D341Med (cell line): ENCODE measurements at regions not wholly inside any gene's neighbourhood (a gene's known extent, or its start where the extent isn't known, plus 50 kb on each side); places are given as distances from the start of the nearest gene placed in this dataset.

Experiments used
- DNase-seq: peaks from one replicate; pipeline ENCODE4 v3.0.0; 2012; ENCODE audit warnings: low spot score

GRCh38 chr2:62447411-62447810, 58.6 kb downstream of the TMEM17 start:
- no peak for DNase-seq

GRCh38 chr2:62446491-62446890, 59.5 kb downstream of the TMEM17 start:
- DNase-seq: no peak

- DNase-seq: no peak
These were observed 62.1 kb downstream of the TMEM17 start for GRCh38 chr2:62443886-62444285.

- DNase-seq: no peak
These were observed 62.5 kb downstream of the TMEM17 start for GRCh38 chr2:62443471-62443870.

GRCh38 chr2:62441824-62442223, 64.2 kb downstream of the TMEM17 start:
- no peak for DNase-seq

GRCh38 chr2:62441421-62441820, 64.6 kb downstream of the TMEM17 start:
- no peak for DNase-seq

GRCh38 chr2:62440281-62440946, 65.6 kb downstream of the TMEM17 start:
- DNase-seq: no peak

GRCh38 chr2:62439425-62439824, 66.6 kb downstream of the TMEM17 start:
- no peak for DNase-seq

GRCh38 chr2:62437785-62438184, 68.2 kb downstream of the TMEM17 start:
- DNase-seq: no peak

GRCh38 chr2:62435720-62436119, 70.3 kb downstream of the TMEM17 start:
- no peak for DNase-seq

GRCh38 chr2:62432407-62432806, 73.6 kb downstream of the TMEM17 start:
- no peak for DNase-seq

GRCh38 chr2:62431512-62431911, 74.5 kb downstream of the TMEM17 start:
- no peak for DNase-seq

GRCh38 chr2:62430146-62430545, 75.8 kb downstream of the TMEM17 start:
- DNase-seq: no peak

- DNase-seq: no peak
These were observed 78.8 kb downstream of the TMEM17 start for GRCh38 chr2:62427146-62427545.

- no peak for DNase-seq
These were observed 79.7 kb downstream of the TMEM17 start for GRCh38 chr2:62426154-62426912.

GRCh38 chr2:62425684-62426083, 80.3 kb downstream of the TMEM17 start:
- no peak for DNase-seq

- no peak for DNase-seq
These were observed 81.1 kb downstream of the TMEM17 start for GRCh38 chr2:62424899-62425298.

GRCh38 chr2:62423883-62424458, 82.0 kb downstream of the TMEM17 start:
- no peak for DNase-seq

- DNase-seq: no peak
These were observed 82.8 kb downstream of the TMEM17 start for GRCh38 chr2:62423235-62423634.

- no peak for DNase-seq
These were observed 90.5 kb downstream of the TMEM17 start for GRCh38 chr2:62415518-62415917.

GRCh38 chr2:62415019-62415431, 91.0 kb downstream of the TMEM17 start:
- DNase-seq: no peak

GRCh38 chr2:62413116-62413663, 92.8 kb downstream of the TMEM17 start:
- no peak for DNase-seq

GRCh38 chr2:62412347-62412742, 93.7 kb downstream of the TMEM17 start:
- no peak for DNase-seq
